MM.1S (cell line): ENCODE measurements at regions not wholly inside any gene's neighbourhood (a gene's known extent, or its start where the extent isn't known, plus 50 kb on each side); places are given as distances from the start of the nearest gene placed in this dataset.

Source experiments
- CTCF ChIP-seq: fragments of 300-600 bp; sonication (generic); IDR thresholded peaks from 2 replicates; pipeline ENCODE4 v1.5.1; 2016; ENCODE audit warnings: antibody characterized with exemption, low read length, mixed read lengths
- EZH2 ChIP-seq: fragments of 300-600 bp; sonication (generic); optimal IDR thresholded peaks from 2 replicates; pipeline ENCODE3; 2017; ENCODE audit warnings: low read depth, mild to moderate bottlenecking, antibody characterized with exemption, low read length, mixed read lengths

GRCh38 chr1:78275906-78276685, 214.7 kb upstream of the PTGFR start:
- TF ChIP-seq CTCF (no peak), EZH2 (no peak)
